ENCODE measurements at regions not wholly inside any gene's neighbourhood (a gene's known extent, or its start where the extent isn't known, plus 50 kb on each side); places are given as distances from the start of the nearest gene placed in this dataset.

DNA sequence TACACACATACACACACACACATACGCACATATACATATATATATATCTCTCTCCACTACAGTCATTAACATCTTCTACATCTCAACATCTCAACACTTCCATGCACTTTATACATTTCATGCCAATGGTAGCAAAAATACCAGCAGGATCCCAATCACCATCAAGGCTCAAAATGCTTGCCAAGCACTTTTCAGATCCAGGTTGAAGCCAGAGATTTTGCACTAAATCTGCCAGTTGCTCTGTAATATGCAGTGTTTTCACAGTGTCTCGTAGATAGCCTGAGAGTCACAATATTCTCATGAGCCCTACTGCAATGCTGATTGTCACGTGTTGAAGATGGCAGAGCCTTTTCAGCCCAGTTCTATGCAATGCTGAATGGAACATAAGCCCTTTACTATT is 1140.9 kb upstream of the C9orf72 start:
- H2AK5ac ChIP-seq (ENCODE audit: low read depth, low read length), result no peak overlapping the region
- no peak for FAIRE-seq
- 85% methylated on average over 3 of the region's 3 CpGs; no CpG with 5 or more reads in 1 of the 2 experiments for WGBS, 2 experiments (ENCODE audit: extremely low coverage in 1 of 2, insufficient coverage in 1 of 2, insufficient read length in 1 of 2, insufficient replicate concordance in 2 of 2, low coverage in 1 of 2, low lambda C conversion rate in 2 of 2, missing lambda C conversion rate in 1 of 2)
- TF ChIP-seq HDAC6 (IDR thresholded peaks at IDR 0.05; ENCODE audit: low read depth, low read length) (no peak), CBX8 (IDR thresholded peaks at IDR 0.05; ENCODE audit: borderline replicate concordance, low read depth, low read length) (no peak), ZNF274 (IDR thresholded peaks at IDR 0.05; ENCODE audit: borderline replicate concordance, extremely low read depth, low read length) (no peak), RBBP5 (IDR thresholded peaks at IDR 0.05; ENCODE audit: borderline replicate concordance, low read depth, low read length) (no peak), CHD2 (IDR thresholded peaks at IDR 0.05; ENCODE audit: low read length) (no peak), POU5F1 (IDR thresholded peaks at IDR 0.05; ENCODE audit: low read depth, low read length) (no peak), JUND (IDR thresholded peaks at IDR 0.05; ENCODE audit: low read length) (no peak), CREB1 (IDR thresholded peaks at IDR 0.05) (no peak), SUZ12 (IDR thresholded peaks at IDR 0.05; ENCODE audit: low read length) (no peak)
- TF ChIP-seq, protein P1, sequence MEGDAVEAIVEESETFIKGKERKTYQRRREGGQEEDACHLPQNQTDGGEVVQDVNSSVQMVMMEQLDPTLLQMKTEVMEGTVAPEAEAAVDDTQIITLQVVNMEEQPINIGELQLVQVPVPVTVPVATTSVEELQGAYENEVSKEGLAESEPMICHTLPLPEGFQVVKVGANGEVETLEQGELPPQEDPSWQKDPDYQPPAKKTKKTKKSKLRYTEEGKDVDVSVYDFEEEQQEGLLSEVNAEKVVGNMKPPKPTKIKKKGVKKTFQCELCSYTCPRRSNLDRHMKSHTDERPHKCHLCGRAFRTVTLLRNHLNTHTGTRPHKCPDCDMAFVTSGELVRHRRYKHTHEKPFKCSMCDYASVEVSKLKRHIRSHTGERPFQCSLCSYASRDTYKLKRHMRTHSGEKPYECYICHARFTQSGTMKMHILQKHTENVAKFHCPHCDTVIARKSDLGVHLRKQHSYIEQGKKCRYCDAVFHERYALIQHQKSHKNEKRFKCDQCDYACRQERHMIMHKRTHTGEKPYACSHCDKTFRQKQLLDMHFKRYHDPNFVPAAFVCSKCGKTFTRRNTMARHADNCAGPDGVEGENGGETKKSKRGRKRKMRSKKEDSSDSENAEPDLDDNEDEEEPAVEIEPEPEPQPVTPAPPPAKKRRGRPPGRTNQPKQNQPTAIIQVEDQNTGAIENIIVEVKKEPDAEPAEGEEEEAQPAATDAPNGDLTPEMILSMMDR (IDR thresholded peaks at IDR 0.05; ENCODE audit: control extremely low read depth in 1 of 3, insufficient read depth in 1 of 3, low read depth in 1 of 3, low read length in 3 of 3), result no peak
- TF ChIP-seq, protein P2, sequence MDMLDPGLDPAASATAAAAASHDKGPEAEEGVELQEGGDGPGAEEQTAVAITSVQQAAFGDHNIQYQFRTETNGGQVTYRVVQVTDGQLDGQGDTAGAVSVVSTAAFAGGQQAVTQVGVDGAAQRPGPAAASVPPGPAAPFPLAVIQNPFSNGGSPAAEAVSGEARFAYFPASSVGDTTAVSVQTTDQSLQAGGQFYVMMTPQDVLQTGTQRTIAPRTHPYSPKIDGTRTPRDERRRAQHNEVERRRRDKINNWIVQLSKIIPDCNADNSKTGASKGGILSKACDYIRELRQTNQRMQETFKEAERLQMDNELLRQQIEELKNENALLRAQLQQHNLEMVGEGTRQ (IDR thresholded peaks at IDR 0.05; ENCODE audit: low read length), result no peak
- TF ChIP-seq, protein P3, sequence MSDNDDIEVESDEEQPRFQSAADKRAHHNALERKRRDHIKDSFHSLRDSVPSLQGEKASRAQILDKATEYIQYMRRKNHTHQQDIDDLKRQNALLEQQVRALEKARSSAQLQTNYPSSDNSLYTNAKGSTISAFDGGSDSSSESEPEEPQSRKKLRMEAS (IDR thresholded peaks at IDR 0.05), result no peak

More for the DNA sequence above, 1140.9 kb upstream of the C9orf72 start:
- no peak overlapping the region for H2BK12ac ChIP-seq (ENCODE audit: low read depth, low read length)
- H2BK120ac ChIP-seq (replicated peaks; ENCODE audit: low read depth, low read length), result no peak overlapping the region
- H3K18ac ChIP-seq (ENCODE audit: extremely low read depth, low read length), result no peak overlapping the region
- H3K4me3 ChIP-seq (ENCODE audit: extremely low read depth in 1 of 4, insufficient read depth in 2 of 4, low read depth in 3 of 4, low read length in 4 of 4), result no peak overlapping the region
- no peaks in the 10 kb centered on the region for H3K4me1 ChIP-seq (replicated peaks in 1 of 4; ENCODE audit: control insufficient read depth in 3 of 4, insufficient read depth in 4 of 4, low read length in 3 of 4)
- H2AFZ ChIP-seq (ENCODE audit: low read length), result no peak overlapping the region
- H3K14ac ChIP-seq (ENCODE audit: insufficient read length), result no peak overlapping the region
- no peak overlapping the region for H3K23ac ChIP-seq (ENCODE audit: insufficient read length)
- no peak overlapping the region for H3K56ac ChIP-seq (replicated peaks; ENCODE audit: insufficient read length, low read depth, low read length)
- H4K20me1 ChIP-seq (replicated peaks in 1 of 2; ENCODE audit: control insufficient read depth in 1 of 2, insufficient read depth in 2 of 2, low read length in 2 of 2), result no peaks in the 10 kb centered on the region
- H3K36me3 ChIP-seq (ENCODE audit: control insufficient read depth in 2 of 4, insufficient read depth in 4 of 4, low read length in 3 of 4), result no peaks in the 10 kb centered on the region
- CTCF ChIA-PET (ENCODE audit: partially characterized antibody), result no interaction called here
- H4K8ac ChIP-seq (ENCODE audit: extremely low read depth, insufficient read depth, low read length), result no peak overlapping the region
- no peak overlapping the region for H3K4me2 ChIP-seq (ENCODE audit: insufficient read depth in 1 of 2, low read depth in 2 of 2, low read length in 2 of 2)
- H3K27me3 ChIP-seq (replicated peaks in 1 of 4; ENCODE audit: control insufficient read depth in 3 of 4, extremely low read depth in 1 of 4, insufficient read depth in 3 of 4, low read length in 3 of 4), result no peaks in the 10 kb centered on the region
- no peaks in the 10 kb centered on the region for H3K79me2 ChIP-seq (ENCODE audit: control insufficient read depth in 1 of 2, insufficient read depth in 2 of 2, low read length in 2 of 2)
- H3K4ac ChIP-seq (replicated peaks; ENCODE audit: insufficient read length, low read depth, low read length), result no peak overlapping the region
- no peak overlapping the region for H2BK20ac ChIP-seq (ENCODE audit: low read length)
- H3K27ac ChIP-seq (ENCODE audit: low read depth, low read length), result no peak overlapping the region
- H3K9ac ChIP-seq (replicated peaks in 1 of 4; ENCODE audit: extremely low read depth in 1 of 4, low read depth in 3 of 4, low read length in 3 of 4), result no peak overlapping the region
- no peaks in the 10 kb centered on the region for H3K79me1 ChIP-seq (ENCODE audit: low read depth, low read length)
- no peak overlapping the region for H2BK5ac ChIP-seq (ENCODE audit: low read depth, low read length)
- no peak overlapping the region for H2BK15ac ChIP-seq (ENCODE audit: low read length)
- POLR2A ChIA-PET (ENCODE audit: partially characterized antibody), result no interaction called here
- no peaks in the 10 kb centered on the region for H3K23me2 ChIP-seq (ENCODE audit: low read depth, low read length)
- H4K91ac ChIP-seq (replicated peaks; ENCODE audit: insufficient read length, low read length), result no peak overlapping the region
- no peaks in the 10 kb centered on the region for H3K9me3 ChIP-seq (ENCODE audit: insufficient read depth in 2 of 2, low read depth in 1 of 2, low read length in 1 of 2)
- no peak overlapping the region for H4K5ac ChIP-seq (ENCODE audit: insufficient read length, low read depth, low read length)
- no peak for DNase-seq (ENCODE audit: low read depth in 1 of 2, low spot score in 2 of 2)
